ENCODE measurements at regions not wholly inside any gene's neighbourhood (a gene's known extent, or its start where the extent isn't known, plus 50 kb on each side); places are given as distances from the start of the nearest gene placed in this dataset.

DNA sequence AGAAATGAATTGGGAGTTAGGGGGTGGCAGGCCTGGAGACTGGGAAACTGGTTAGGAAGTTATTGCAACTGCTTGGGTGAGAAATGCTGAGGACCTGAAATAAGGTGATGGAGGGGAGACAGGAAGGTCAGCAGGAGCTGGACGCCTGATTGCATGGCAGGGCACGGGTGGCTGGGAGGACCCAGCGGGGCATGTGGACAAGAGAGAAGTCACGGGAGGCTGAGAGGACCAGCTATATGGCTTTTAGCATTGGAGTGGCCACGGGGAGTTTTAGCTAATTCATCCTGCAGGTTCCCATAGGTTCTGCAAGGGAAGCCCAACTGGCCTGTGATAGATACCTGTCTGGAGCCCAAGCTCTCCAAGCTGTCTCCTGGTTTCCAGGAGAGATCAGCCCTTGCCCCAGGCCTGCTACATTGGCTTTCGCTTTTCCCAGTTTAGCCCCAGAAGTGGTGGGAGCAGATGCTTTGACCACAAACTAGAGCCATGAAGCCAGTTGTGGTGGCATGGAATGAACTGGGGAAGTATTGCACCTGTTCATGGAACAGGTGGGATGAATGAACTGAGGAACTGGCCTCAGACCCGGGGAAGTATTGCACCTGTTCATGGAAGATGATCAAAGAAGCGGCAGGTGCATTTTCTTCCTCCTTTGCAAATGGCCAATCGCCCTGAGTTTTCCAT lies 93.6 kb upstream of the TAF1B start:
- in situ Hi-C loops (cut with MboI; ENCODE audit: low sequenced_read_pairs, unreplicated experiment): no loop called here
- DNase-seq (ENCODE audit: low spot score): no peak
- TF ChIP-seq, protein P1, sequence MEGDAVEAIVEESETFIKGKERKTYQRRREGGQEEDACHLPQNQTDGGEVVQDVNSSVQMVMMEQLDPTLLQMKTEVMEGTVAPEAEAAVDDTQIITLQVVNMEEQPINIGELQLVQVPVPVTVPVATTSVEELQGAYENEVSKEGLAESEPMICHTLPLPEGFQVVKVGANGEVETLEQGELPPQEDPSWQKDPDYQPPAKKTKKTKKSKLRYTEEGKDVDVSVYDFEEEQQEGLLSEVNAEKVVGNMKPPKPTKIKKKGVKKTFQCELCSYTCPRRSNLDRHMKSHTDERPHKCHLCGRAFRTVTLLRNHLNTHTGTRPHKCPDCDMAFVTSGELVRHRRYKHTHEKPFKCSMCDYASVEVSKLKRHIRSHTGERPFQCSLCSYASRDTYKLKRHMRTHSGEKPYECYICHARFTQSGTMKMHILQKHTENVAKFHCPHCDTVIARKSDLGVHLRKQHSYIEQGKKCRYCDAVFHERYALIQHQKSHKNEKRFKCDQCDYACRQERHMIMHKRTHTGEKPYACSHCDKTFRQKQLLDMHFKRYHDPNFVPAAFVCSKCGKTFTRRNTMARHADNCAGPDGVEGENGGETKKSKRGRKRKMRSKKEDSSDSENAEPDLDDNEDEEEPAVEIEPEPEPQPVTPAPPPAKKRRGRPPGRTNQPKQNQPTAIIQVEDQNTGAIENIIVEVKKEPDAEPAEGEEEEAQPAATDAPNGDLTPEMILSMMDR (IDR thresholded peaks at IDR 0.05; ENCODE audit: borderline replicate concordance, control extremely low read depth, extremely low read depth, insufficient read depth, missing control alignments): no peak

DNA sequence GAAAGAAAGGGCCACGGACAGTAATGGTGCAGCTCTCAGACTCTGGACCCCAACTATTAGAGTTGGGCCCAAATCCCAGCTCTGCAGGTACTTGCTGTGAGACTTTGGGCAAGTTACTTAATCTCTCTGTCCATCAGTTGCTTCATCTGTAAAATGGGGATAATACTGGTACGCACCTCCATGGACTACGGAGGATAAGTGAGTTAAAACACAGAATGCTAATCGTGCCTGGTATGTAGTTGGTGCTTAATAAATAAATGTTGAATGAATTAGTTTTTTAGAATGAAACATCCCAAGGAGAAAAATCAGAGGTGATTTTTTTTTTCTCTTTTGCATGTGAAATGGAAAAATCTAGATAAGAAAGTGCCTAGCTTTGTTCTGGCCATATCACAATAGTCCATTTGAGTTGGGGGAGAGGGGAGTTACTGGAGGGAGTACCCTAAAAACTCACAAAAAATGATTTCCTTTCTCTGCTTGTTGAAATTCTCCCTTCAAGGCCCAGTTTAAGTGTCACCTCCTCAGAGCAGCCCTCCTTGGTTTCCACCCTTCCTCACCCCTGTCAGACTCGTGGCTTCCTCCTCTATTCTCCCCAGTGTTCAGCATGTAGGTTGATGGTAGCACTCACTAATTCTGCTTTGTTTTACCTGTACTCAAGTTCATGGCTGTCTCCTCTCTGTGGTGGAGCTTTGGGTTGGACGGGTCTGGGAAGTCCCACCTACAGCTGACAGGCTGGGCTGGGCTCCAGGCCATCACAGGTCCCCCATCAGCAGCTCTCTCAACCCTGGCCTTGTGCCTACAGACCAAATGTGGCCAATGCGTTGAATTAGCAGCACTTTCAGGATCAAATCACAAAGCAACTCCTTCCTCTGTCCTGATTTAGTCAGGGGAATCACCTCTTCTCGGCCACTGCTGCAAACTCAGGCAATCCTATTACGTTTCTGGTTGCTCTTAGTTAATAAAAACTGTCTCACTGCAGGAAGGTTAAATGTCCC lies 92.8 kb upstream of the TAF1B start:
- TF ChIP-seq, protein P1 (IDR thresholded peaks at IDR 0.05; ENCODE audit: borderline replicate concordance, control extremely low read depth, extremely low read depth, insufficient read depth, missing control alignments): no peak
- in situ Hi-C loops (cut with MboI; ENCODE audit: low sequenced_read_pairs, unreplicated experiment): no loop called here
- peak; percentile 58 for DNase-seq (ENCODE audit: low spot score)

DNA sequence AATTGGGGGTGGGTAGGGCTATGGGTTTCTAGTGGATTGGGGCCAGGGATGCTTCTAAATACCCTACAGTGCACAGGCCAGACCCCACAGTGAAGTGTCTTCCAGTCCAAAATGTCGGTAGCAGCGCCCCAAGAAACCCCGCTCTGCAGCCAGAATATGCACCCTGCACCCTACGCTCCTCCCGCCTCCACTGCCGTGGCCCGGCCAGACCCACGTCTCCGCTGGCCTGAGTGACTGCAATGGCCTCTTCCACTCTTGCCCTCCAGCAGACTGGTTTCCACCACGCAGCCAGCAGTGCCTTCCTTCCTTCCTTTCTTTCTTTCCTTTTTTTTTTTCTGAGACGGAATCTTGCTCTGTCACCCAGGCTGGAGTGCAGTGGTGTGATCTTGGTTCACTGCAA lies 91.4 kb upstream of the TAF1B start:
- TF ChIP-seq, protein P1 (IDR thresholded peaks at IDR 0.05; ENCODE audit: borderline replicate concordance, control extremely low read depth, extremely low read depth, insufficient read depth, missing control alignments): no peak
- DNase-seq (ENCODE audit: low spot score): no peak
- in situ Hi-C loops (cut with MboI; ENCODE audit: low sequenced_read_pairs, unreplicated experiment): no loop called here

DNA sequence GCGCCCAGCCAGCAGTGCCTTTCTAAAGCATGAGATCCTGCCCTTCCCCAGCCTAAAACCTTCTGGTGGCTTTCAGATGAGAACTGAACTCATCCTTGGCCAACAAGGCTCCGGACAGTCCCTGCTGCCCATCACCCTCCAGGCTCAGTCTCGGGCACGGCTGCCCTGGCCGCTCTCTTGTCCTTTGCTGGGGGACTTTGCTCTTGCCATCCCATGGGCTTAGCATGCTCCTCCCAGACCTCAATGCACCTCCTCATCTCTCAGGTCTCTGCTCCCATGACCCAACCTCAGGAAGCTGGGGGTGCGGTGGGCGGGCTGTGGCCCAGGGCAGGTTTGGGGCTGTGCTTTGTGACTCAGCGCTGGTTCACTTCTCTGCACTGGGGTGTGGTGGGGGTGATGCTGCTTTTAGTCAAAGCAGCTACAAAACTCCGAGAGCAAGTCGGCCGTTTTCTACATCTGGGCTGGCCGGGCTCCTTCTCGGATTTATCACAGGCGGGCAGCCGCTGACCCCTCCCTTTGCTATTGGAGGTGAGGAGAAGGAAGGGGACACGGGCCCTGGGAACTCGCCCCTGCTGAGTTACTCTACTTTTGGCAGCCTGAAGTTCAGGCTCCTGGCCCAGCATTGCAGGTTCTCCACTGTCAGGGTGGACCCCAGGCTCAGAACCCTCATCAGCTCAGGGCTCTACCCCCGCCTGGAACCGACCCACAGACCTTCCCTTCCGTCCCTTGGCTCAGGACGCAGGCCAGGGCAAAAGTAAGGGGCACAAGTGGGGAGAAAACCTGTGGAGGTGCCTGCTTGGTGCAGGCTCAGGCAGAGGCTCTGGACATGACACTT lies 90.6 kb upstream of the TAF1B start:
- in situ Hi-C loops (cut with MboI; ENCODE audit: low sequenced_read_pairs, unreplicated experiment): no loop called here
- TF ChIP-seq, protein P1 (IDR thresholded peaks at IDR 0.05; ENCODE audit: borderline replicate concordance, control extremely low read depth, extremely low read depth, insufficient read depth, missing control alignments): no peak
- peak; percentile 78 for DNase-seq (ENCODE audit: low spot score)

DNA sequence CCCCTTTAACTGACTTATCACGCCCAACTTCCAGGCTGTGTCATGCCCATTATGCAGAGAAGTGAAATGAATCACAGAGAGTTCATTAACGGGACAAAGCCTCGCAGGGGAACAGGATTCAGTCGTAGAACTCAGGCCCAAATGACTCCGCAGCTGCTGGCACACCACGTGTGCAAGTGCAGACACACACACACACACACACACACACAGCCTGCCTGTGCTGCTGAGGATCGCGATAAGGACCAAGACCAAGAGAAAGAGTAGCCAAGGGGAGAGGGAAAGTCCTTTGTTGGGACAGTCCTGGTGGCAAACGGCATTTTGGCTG lies 90.0 kb upstream of the TAF1B start:
- peak; percentile 75 for DNase-seq (ENCODE audit: low spot score)
- TF ChIP-seq, protein P1 (IDR thresholded peaks at IDR 0.05; ENCODE audit: borderline replicate concordance, control extremely low read depth, extremely low read depth, insufficient read depth, missing control alignments): no peak
- in situ Hi-C loops (cut with MboI; ENCODE audit: low sequenced_read_pairs, unreplicated experiment): no loop called here
